ENCODE measurements at regions not wholly inside any gene's neighbourhood (a gene's known extent, or its start where the extent isn't known, plus 50 kb on each side); places are given as distances from the start of the nearest gene placed in this dataset.

DNA sequence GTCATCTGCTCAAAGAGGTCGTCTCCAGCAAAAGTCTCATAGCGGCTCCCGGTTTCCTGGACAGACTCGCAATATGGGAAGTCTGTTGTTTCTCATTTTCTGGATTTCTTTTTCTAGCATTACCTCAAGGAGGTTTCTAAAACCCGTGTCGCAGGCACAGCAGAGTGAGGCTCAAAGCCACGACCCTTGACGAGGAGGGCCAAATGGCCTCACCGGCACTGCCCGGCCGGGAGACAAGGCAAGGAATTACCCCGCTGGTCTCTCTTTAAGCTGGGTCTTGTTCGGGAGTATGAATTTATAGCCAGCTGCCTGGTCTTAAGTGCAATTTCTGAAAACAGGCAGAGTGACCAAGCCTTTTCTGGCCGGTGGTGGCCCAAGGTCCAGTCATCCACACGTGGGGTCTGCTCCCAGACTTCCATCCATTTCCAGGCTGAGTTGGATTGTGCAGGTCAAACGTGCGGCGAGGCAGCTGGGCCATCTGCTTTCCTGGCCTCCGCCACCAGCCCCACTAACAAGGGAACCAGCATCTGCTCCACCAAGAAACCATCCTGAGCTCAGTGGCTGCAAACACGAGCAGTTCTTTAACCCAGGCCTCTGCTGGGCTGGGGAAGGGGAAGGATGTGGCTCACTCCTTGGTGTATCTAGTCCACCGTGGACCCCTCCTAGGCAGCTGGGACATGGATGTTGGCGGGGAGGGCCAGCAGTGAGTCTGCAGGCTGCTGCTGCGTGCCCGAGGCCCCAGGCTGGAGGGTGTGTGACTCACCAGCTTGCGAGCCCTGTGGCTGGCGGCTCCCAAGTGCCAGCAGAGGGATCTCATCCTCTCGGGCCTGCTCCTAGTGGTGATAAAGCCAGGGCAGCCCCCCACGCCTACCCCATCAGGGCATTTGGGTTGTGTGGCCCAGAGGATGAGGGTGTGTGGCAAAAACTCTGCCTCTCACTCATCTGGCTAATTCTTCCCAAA, 55.6 kb upstream of the COL5A1 start:
- no peak for TF ChIP-seq POU2F2 (IDR thresholded peaks at IDR 0.05; ENCODE audit: low read depth, low read length)
- TF ChIP-seq TAF1 (IDR thresholded peaks at IDR 0.05; ENCODE audit: low read depth, low read length): no peak
- TF ChIP-seq POLR2A (IDR thresholded peaks at IDR 0.05; ENCODE audit: low read depth, low read length): no peak
- no peak for TF ChIP-seq POLR2AphosphoS5 (IDR thresholded peaks at IDR 0.05; ENCODE audit: low read depth, low read length)
- no peak for TF ChIP-seq SPI1 (IDR thresholded peaks at IDR 0.05; ENCODE audit: low read depth, low read length)
- DNase-seq (ENCODE audit: insufficient read length, low spot score): no peak
- FAIRE-seq: no peak

DNA sequence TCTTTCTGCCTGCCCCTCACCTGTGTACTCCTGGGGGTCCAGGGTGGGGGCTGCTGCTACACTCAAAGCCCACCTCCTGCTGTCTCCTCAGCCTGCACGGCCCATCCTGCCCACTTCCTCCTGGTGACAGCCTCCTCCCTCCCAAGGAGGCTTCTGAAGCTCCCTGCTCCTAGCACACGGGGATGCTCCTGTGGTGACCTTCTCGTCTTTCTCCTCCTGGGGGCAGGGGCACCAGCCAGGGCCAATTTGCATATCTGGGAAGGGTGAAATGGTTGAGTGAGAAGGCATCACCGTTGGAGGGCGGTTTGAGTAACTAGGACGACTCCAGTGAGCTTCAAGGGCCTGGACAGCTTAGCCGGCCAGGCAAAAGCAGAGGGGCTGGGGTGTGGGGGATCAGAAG, 51.9 kb upstream of the COL5A1 start:
- FAIRE-seq (no peak), DNase-seq (ENCODE audit: insufficient read length, low spot score) (no peak)
- TF ChIP-seq POU2F2 (IDR thresholded peaks at IDR 0.05; ENCODE audit: low read depth, low read length) (no peak), POLR2A (IDR thresholded peaks at IDR 0.05; ENCODE audit: low read depth, low read length) (no peak), SPI1 (IDR thresholded peaks at IDR 0.05; ENCODE audit: low read depth, low read length) (no peak), POLR2AphosphoS5 (IDR thresholded peaks at IDR 0.05; ENCODE audit: low read depth, low read length) (no peak), TAF1 (IDR thresholded peaks at IDR 0.05; ENCODE audit: low read depth, low read length) (no peak), PAX5 (IDR thresholded peaks at IDR 0.05; ENCODE audit: insufficient read depth, low read length, severe bottlenecking) (no peak)

DNA sequence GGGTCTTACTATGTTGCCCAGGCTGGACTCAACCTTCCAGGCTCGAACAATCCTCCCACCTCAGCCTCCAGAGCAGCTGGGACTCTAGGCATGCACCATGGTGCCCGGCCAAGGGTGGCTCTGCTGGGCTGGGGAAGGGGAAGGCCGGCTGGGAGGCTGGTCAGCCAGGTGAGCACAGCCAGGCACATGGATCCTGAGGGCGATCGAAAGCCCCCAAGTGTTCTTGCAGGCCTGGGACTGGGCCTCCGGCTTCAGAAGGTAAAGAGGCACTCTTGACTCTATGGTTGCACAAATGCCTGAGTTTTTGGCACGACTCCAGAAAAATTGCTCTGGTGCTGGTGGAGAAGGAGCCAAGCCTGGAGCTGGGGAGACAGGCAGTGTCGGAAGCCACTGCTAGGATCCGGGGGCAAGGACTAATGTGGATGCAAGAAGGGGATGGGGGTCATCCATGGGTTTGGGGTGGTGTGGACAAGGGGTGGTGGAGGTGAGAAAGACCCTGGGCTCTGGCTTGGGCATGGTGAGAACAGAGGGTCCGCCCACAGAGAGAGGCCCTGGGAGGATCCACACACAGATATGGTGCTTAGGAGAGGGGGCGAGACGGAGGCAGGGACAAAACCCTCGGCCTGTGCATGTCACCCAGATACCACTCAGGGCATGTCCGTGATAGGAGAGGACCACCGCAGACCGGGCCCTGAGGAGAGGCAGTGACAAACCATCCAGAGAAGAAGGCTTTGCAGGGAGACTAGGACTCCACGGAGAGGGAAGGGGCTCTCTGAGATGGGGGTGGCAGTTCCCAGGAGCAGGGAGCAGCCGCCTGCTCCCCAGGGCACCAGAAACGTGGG, 51.1 kb upstream of the COL5A1 start:
- FAIRE-seq (no peak), DNase-seq (ENCODE audit: insufficient read length, low spot score) (no peak)
- no peak for TF ChIP-seq TAF1 (IDR thresholded peaks at IDR 0.05; ENCODE audit: low read depth, low read length)
- no peak for TF ChIP-seq POU2F2 (IDR thresholded peaks at IDR 0.05; ENCODE audit: low read depth, low read length)
- no peak for TF ChIP-seq POLR2A (IDR thresholded peaks at IDR 0.05; ENCODE audit: low read depth, low read length)
- no peak for TF ChIP-seq POLR2AphosphoS5 (IDR thresholded peaks at IDR 0.05; ENCODE audit: low read depth, low read length)

DNA sequence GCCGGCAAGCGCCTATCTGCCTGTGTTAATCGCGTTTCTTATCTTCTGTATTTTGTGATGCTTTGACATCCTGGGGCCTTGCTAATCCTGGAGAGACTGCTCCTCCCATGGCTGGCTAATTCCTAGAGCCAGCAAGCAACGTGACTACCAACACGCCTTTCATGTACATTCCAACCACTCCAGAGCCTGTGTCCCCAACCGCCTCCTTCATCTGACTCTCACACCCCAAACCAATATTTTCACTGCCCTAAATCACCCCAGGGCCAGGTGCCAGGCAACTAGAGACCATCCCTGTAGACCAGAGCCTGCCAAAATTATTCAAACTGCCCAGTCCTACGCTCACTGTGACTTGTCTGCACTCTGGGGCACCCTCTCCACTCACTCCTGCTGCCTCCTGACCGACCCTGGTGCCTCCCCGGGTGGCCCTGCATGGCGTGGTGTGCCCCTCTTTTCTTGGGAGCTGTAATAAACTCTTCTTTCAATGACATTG, 50.5 kb upstream of the COL5A1 start:
- DNase-seq (ENCODE audit: insufficient read length, low spot score): no peak
- no peak for FAIRE-seq
- no peak for TF ChIP-seq POU2F2 (IDR thresholded peaks at IDR 0.05; ENCODE audit: low read depth, low read length)
- no peak for TF ChIP-seq PAX5 (IDR thresholded peaks at IDR 0.05; ENCODE audit: insufficient read depth, low read length, severe bottlenecking)
- no peak for TF ChIP-seq POLR2AphosphoS5 (IDR thresholded peaks at IDR 0.05; ENCODE audit: low read depth, low read length)
- no peak for TF ChIP-seq POLR2A (IDR thresholded peaks at IDR 0.05; ENCODE audit: low read depth, low read length)

DNA sequence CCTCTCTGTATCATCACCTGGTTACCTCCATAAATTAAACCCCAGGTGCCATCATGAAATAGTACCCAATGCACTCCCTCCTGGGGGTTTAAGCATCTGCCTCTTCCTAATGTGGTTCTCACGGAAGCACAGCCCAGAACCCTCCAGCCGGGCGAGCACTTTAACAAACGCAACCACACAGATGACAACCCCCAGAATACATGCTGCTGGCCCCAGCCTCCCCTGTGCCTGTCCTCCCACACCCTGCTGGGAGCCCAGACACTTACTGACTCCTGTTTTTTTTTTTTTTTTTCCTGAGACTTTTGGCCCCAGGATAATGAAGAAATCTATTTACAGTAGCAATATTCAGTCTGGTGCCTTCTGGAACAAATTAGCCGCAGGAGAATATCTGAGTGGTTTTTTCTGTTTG, 50.0 kb upstream of the COL5A1 start:
- TF ChIP-seq TAF1 (IDR thresholded peaks at IDR 0.05; ENCODE audit: low read depth, low read length) (no peak), POLR2A (IDR thresholded peaks at IDR 0.05; ENCODE audit: low read depth, low read length) (no peak), SPI1 (IDR thresholded peaks at IDR 0.05; ENCODE audit: low read depth, low read length) (no peak), PAX5 (IDR thresholded peaks at IDR 0.05; ENCODE audit: insufficient read depth, low read length, severe bottlenecking) (no peak), POU2F2 (IDR thresholded peaks at IDR 0.05; ENCODE audit: low read depth, low read length) (no peak), POLR2AphosphoS5 (IDR thresholded peaks at IDR 0.05; ENCODE audit: low read depth, low read length) (no peak)
- no peak for DNase-seq (ENCODE audit: insufficient read length, low spot score)
- FAIRE-seq: no peak

Data from GM12891 (cell line).